22Rv1 (cell line): ENCODE measurements at regions not wholly inside any gene's neighbourhood (a gene's known extent, or its start where the extent isn't known, plus 50 kb on each side); places are given as distances from the start of the nearest gene placed in this dataset.

Source experiments
- H3K27ac ChIP-seq: fragments of 450-650 bp; 2 replicates; pipeline ENCODE4 v1.5.1; 2017
- ZFX ChIP-seq: fragments of 450-650 bp; IDR thresholded peaks from 2 replicates; pipeline ENCODE4 v1.6.1; 2017; ENCODE audit warnings: antibody characterized with exemption, borderline replicate concordance
- TF ChIP-seq, protein P1 (sequence below): fragments of 450-650 bp; IDR thresholded peaks from 2 replicates; pipeline ENCODE4 v1.5.1; 2017; ENCODE audit warnings: mild to moderate bottlenecking

DNA sequence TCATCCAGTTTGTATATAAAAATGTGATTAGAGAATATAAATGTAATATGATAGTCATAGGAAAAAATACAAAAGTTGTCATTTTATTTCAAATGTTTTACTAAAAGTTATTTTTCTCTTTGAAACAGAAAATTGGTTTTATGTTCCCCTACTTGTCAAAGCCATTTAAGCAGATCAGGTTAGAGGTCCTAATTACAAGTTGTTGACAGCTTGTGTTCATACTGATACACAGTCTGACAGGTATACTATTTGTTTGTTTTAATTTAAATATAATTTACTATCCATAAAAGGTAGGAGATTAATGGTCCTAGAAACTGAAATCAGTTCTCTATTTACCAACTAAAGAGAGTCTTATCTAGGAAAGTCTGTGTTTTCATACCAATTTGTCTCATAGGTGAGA, 250.4 kb upstream of the TMEM161B start:
- no peak for TF ChIP-seq ZFX
- TF ChIP-seq, protein P1, sequence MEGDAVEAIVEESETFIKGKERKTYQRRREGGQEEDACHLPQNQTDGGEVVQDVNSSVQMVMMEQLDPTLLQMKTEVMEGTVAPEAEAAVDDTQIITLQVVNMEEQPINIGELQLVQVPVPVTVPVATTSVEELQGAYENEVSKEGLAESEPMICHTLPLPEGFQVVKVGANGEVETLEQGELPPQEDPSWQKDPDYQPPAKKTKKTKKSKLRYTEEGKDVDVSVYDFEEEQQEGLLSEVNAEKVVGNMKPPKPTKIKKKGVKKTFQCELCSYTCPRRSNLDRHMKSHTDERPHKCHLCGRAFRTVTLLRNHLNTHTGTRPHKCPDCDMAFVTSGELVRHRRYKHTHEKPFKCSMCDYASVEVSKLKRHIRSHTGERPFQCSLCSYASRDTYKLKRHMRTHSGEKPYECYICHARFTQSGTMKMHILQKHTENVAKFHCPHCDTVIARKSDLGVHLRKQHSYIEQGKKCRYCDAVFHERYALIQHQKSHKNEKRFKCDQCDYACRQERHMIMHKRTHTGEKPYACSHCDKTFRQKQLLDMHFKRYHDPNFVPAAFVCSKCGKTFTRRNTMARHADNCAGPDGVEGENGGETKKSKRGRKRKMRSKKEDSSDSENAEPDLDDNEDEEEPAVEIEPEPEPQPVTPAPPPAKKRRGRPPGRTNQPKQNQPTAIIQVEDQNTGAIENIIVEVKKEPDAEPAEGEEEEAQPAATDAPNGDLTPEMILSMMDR, result no peak
- H3K27ac ChIP-seq, result no peak overlapping the region

DNA sequence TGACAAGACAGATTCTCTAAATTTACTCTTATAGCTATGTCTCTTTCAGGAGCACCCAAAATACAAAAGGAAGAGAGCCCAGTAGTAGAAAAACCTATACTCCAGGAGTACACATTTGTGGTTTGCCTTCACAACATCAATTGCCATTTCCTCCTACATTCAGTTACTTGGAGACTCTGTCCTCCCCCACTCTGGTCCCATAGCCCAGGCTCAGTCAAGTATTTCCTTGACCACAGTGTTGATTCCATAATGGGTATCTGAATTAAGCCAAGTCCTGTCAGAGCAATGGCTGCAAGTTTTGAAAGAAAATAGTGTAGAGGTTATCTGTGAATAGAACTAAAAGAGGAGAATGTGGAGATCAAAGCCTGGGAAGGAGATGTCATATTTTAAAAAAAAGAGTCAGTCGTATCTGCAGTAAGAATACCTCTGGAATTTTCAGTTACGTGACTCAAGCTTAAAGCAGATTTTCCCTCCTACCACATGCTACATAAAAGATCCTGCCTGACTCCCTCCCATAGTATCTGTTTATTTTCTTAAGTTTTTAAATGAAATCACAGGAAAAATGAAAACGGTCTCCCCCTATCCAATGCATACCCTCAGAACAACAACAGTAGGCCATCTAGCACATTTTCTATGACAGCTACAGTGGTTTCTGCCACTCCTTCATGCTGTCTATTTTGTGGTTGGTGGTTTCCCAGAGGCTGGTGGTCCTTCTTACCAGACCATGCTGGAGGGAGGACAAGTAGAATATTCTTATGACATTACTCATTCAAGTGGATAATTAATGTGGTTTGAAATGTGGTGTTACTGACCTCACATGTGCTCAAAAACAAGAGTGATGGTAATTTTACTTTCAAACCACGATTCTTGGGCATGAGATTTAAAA, 249.7 kb upstream of the TMEM161B start:
- TF ChIP-seq, protein P1, result no peak

DNA sequence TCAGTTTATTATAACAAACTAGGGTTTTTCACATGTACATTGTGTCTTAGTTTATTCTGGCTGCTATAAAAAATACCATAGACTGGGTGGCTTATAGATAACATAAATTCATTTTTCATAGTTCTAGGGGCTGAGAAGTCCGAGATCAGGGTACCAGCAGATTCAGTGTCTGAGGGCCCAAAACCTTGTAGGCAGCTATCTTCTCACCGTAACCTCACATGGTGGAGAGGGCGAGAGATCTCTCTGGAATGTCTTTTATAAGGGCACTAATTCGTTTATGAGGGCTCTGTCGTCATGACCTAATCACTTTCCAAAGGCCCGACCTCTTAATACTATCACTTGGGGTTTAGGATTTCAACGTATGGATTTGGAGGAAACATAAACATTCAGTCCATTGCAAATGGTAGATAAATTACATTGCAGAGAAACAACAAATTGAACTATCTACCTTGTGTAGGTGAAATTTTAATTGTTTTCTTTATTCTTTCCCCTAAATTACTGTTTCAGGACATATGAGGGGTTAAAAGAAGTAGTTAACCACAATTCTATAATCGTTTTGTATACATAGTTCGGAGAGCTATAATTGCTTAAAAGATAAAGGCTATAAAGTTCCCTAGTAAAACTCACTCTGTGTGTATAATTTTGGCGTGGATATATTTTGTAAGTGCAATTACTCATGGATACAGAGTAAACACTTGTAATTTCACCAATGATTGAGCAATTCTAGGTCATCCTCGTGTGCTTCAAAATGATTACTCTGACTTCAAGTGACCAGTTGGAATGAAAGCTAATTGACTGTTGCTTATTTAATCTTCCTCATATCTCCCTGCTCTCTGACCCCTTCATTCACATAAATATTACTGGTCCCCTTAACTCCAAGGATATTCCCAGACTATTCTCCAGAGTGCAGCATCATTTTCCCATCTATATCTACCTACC, 247.5 kb upstream of the TMEM161B start:
- H3K27ac ChIP-seq, result no peak overlapping the region
- TF ChIP-seq, protein P1, result no peak
- no peak for TF ChIP-seq ZFX

More for the DNA sequence above, 249.7 kb upstream of the TMEM161B start:
- H3K27ac ChIP-seq, result no peak overlapping the region

DNA sequence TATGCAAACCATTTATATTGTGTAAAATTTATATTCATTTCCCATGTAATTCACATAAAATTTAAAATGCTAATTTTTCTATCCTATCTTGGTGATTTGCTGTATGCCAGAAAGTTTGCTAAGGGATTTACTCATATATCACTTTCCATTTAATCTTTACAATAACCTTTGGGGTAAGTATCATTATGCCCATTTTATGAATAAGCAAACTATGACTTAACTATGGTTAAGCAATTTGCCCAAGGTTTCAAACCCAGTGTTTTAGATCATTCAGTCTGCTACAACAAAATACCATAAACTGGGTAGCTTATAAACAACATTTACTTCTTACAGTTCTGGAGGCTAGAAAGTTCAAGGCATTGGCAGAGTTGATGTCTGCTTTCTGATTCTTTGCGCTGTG, 246.4 kb upstream of the TMEM161B start:
- TF ChIP-seq, protein P1, result no peak
- TF ChIP-seq ZFX, result no peak
- H3K27ac ChIP-seq, result no peak overlapping the region

DNA sequence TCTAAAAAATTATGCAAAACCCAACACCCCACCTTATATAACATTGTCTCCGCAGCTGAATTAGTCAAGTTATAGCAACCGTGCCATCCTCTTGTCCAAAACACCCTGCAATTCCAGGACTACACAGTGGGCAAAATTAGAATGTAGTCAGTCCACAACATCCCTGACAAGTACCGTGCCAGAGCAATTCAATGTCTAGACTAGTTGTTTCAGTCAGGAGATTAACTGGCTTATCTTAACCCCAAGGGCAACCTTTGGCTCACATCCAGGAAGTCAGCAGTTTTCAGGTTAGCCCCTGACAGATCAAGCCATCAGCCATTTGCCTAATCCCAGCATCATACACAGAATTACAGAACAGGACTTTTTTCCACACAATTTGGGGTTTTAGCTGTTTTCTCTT, 240.8 kb upstream of the TMEM161B start:
- no peak overlapping the region for H3K27ac ChIP-seq
- TF ChIP-seq, protein P1, result no peak
- TF ChIP-seq ZFX, result no peak

DNA sequence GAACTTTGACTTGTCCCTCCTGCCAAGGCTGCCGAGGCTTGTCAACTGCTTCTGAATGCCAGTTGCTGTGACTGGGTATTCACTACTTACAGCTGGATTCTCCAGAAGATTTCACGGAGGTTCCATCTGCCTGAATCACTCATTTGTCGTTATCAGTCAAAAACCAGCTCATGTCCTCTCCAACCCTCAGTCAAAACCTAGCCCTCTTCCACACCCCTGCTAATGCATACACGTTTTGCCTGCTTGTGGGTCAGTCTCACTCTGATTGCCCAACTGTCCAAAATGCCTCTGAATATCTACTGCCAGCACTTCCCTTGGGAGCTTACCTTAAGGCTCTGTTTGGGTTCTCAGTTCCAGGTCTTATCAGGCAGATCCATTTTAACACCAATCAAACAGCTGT, 238.6 kb upstream of the TMEM161B start:
- TF ChIP-seq, protein P1, result no peak
- no peak for TF ChIP-seq ZFX
- H3K27ac ChIP-seq, result no peak overlapping the region
